A549 (cell line): ENCODE measurements at regions not wholly inside any gene's neighbourhood (a gene's known extent, or its start where the extent isn't known, plus 50 kb on each side); places are given as distances from the start of the nearest gene placed in this dataset.

Source experiments
- ATAC-seq, 2 experiments: fragments of 200-7000 bp in 1 of 2; fragments of >200 bp in 1 of 2; cut with Nextera tagmentation in 1 of 2; cut with Tn5 transposase in 1 of 2; 3 replicates each; pipeline versions ENCODE4 v1.8.0 to v1.9.1; 2018 to 2020; ENCODE audit warnings: mild to moderate bottlenecking in 1 of 2, moderate library complexity in 1 of 2
- CTCF ChIA-PET: fragments of 300-600 bp; sonication (Branson Sonifier 250); formaldehyde crosslinking; extraction: SDS; loops from one replicate; lab custom pipeline; 2021; ENCODE audit warnings: antibody characterized with exemption, inconsistent platforms; lab: Yijun Ruan, JAX
- POLR2A ChIA-PET: fragments of 350-600 bp; formaldehyde crosslinking; extraction: SDS; loops from one replicate; lab custom pipeline; 2021; ENCODE audit warnings: antibody characterized with exemption, inconsistent platforms; lab: Yijun Ruan, JAX
- DNase-seq, 2 experiments: peaks; one replicate each; pipeline versions ENCODE4 v3.0.0 to v3.0.0-alpha.2; 2011 to 2016; ENCODE audit warnings: low read depth in 1 of 2, low spot score in 1 of 2
- FAIRE-seq: peaks from 2 replicates; lab custom pipeline; 2011; peaks lifted over from hg19 to GRCh38; lab: Jason Lieb, UNC
- H3K27ac ChIP-seq, 2 experiments: fragments of >200 bp; sonication (Bioruptor Twin); formaldehyde crosslinking; 3 replicates each; pipeline ENCODE4 v1.5.1; 2016 to 2017
- H3K4me1 ChIP-seq: fragments of >200 bp; sonication (Bioruptor Twin); formaldehyde crosslinking; 3 replicates; pipeline ENCODE4 v1.6.1; 2016
- H3K4me2 ChIP-seq: fragments of >200 bp; sonication (Bioruptor Twin); formaldehyde crosslinking; 3 replicates; pipeline ENCODE4 v1.6.1; 2016
- H3K4me3 ChIP-seq: fragments of >200 bp; sonication (Bioruptor Twin); formaldehyde crosslinking; 3 replicates; pipeline ENCODE4 v1.5.1; 2016
- H3K9me3 ChIP-seq: fragments of >200 bp; sonication (Bioruptor Twin); formaldehyde crosslinking; 3 replicates; pipeline ENCODE4 v1.6.1; 2016
- ATOH8 ChIP-seq: fragments of 250-450 bp; sonication (Bioruptor Pico); IDR thresholded peaks from 2 replicates; pipeline ENCODE4 v1.5.0; 2020; ENCODE audit warnings: low read depth, mild to moderate bottlenecking, moderate library complexity
- CBX2 ChIP-seq: fragments of 200-600 bp; sonication (generic); IDR thresholded peaks from 2 replicates; pipeline ENCODE4 v1.6.1; 2016; ENCODE audit warnings: low read depth, mild to moderate bottlenecking, borderline replicate concordance
- CBX8 ChIP-seq: fragments of 200-600 bp; sonication (generic); IDR thresholded peaks from 2 replicates; pipeline ENCODE4 v1.6.1; 2016
- CEBPB ChIP-seq, 2 experiments: fragments of >200 bp in 1 of 2; sonication (Bioruptor Twin) in 1 of 2; formaldehyde crosslinking in 1 of 2; IDR thresholded peaks; 2 replicates each; pipeline ENCODE4 v1.6.1; 2012 to 2016
- CHD2 ChIP-seq: fragments of 150-350 bp; IDR thresholded peaks from 2 replicates; pipeline ENCODE4 v1.6.1; 2014; ENCODE audit warnings: low read length; ENCODE audit not compliant: partially characterized antibody
- CHD4 ChIP-seq: fragments of 200-600 bp; sonication (generic); IDR thresholded peaks from 2 replicates; pipeline ENCODE4 v1.6.1; 2016; ENCODE audit warnings: antibody characterized with exemption, mild to moderate bottlenecking, borderline replicate concordance
- CTCF ChIP-seq: fragments of >200 bp; sonication (Bioruptor Twin); formaldehyde crosslinking; IDR thresholded peaks from 3 replicates; pipeline ENCODE4 v1.5.1; 2016
- EHF ChIP-seq: fragments of 250-450 bp; sonication (Bioruptor Pico); IDR thresholded peaks from 2 replicates; pipeline ENCODE4 v1.5.0; 2020; ENCODE audit warnings: mild to moderate bottlenecking
- EP300 ChIP-seq, 2 experiments: fragments of >200 bp; sonication (Bioruptor Twin); formaldehyde crosslinking; IDR thresholded peaks; 2 replicates in 1 of 2; 3 replicates in 1 of 2; pipeline ENCODE4 v1.6.1; 2016 to 2017
- FOSB ChIP-seq: fragments of 250-450 bp; sonication (Bioruptor Pico); IDR thresholded peaks from 2 replicates; pipeline ENCODE4 v1.5.0; 2020; ENCODE audit warnings: mild to moderate bottlenecking, moderate library complexity
- FOSL2 ChIP-seq, 2 experiments: fragments of 450-650 bp in 1 of 2; fragments of >200 bp in 1 of 2; sonication (Bioruptor Twin) in 1 of 2; formaldehyde crosslinking; IDR thresholded peaks; 2 replicates each; pipeline versions ENCODE4 v1.5.0 to v1.6.1; 2016 to 2020; ENCODE audit warnings: mild to moderate bottlenecking in 1 of 2, moderate library complexity in 1 of 2
- FOXS1 ChIP-seq: fragments of 250-450 bp; sonication (Bioruptor Pico); IDR thresholded peaks from 2 replicates; pipeline ENCODE4 v1.5.0; 2020; ENCODE audit warnings: mild to moderate bottlenecking, moderate library complexity
- HES2 ChIP-seq: fragments of >200 bp; sonication (Bioruptor Twin); formaldehyde crosslinking; IDR thresholded peaks from 2 replicates; pipeline ENCODE4 v1.6.1; 2016
- HOXA7 ChIP-seq: fragments of 250-450 bp; sonication (Bioruptor Pico); IDR thresholded peaks from 2 replicates; pipeline ENCODE4 v1.5.0; 2020; ENCODE audit warnings: mild to moderate bottlenecking, moderate library complexity
- HOXB5 ChIP-seq: fragments of 250-450 bp; sonication (Bioruptor Pico); IDR thresholded peaks from 2 replicates; pipeline ENCODE4 v1.5.0; 2020; ENCODE audit warnings: mild to moderate bottlenecking, moderate library complexity
- KDM1A ChIP-seq: fragments of 200-600 bp; sonication (generic); IDR thresholded peaks from 2 replicates; pipeline ENCODE4 v1.6.1; 2016; ENCODE audit warnings: low read depth, mild to moderate bottlenecking
- KDM5A ChIP-seq: fragments of 200-600 bp; sonication (generic); IDR thresholded peaks from 2 replicates; pipeline ENCODE4 v1.6.1; 2016; ENCODE audit warnings: antibody characterized with exemption, mild to moderate bottlenecking
- MYC ChIP-seq: IDR thresholded peaks from 2 replicates; pipeline ENCODE4 v1.6.1; 2012; ENCODE audit warnings: mild to moderate bottlenecking, inconsistent platforms, low read length, improper control_type of control experiment, borderline replicate concordance
- NPAS2 ChIP-seq: fragments of 250-450 bp; sonication (Bioruptor Pico); IDR thresholded peaks from 2 replicates; pipeline ENCODE4 v1.8.0; 2022; ENCODE audit warnings: mild to moderate bottlenecking, moderate library complexity, borderline replicate concordance
- NR3C1 ChIP-seq: fragments of >200 bp; sonication (Bioruptor Twin); formaldehyde crosslinking; IDR thresholded peaks from 3 replicates; pipeline ENCODE4 v1.6.1; 2017
- POLR2A ChIP-seq: IDR thresholded peaks from 2 replicates; pipeline ENCODE4 v1.6.1; 2012; ENCODE audit warnings: mild to moderate bottlenecking, low read length
- RAD21 ChIP-seq, 2 experiments: fragments of >200 bp in 1 of 2; sonication (Bioruptor Twin) in 1 of 2; formaldehyde crosslinking in 1 of 2; IDR thresholded peaks in 1 of 2; conservative IDR thresholded peaks in 1 of 2; 2 replicates in 1 of 2; 3 replicates in 1 of 2; pipeline ENCODE4 v1.6.1; 2012 to 2018; ENCODE audit warnings: inconsistent platforms in 1 of 2
- RCOR1 ChIP-seq: fragments of 150-350 bp; IDR thresholded peaks from 2 replicates; pipeline ENCODE4 v1.6.1; 2014; ENCODE audit warnings: antibody characterized with exemption, low read length, low read depth
- REST ChIP-seq: fragments of 200-600 bp; sonication (generic); IDR thresholded peaks from 2 replicates; pipeline ENCODE4 v1.6.1; 2016; ENCODE audit warnings: antibody characterized with exemption, mild to moderate bottlenecking, moderate library complexity
- RFX5 ChIP-seq: fragments of 450-650 bp; IDR thresholded peaks from 2 replicates; pipeline ENCODE4 v1.7.1; 2014; ENCODE audit warnings: antibody characterized with exemption, mild to moderate bottlenecking, moderate library complexity
- RNF2 ChIP-seq: fragments of 200-600 bp; sonication (generic); IDR thresholded peaks from 2 replicates; pipeline ENCODE4 v1.6.1; 2016; ENCODE audit warnings: low read depth, mild to moderate bottlenecking, antibody characterized with exemption, moderate library complexity, borderline replicate concordance
- ZNF302 ChIP-seq: fragments of 250-450 bp; sonication (Bioruptor Pico); IDR thresholded peaks from 2 replicates; pipeline ENCODE4 v1.9.0; 2021; ENCODE audit warnings: inconsistent platforms, mild to moderate bottlenecking, moderate library complexity
- WGBS: methylation state at CpG from one replicate; pipeline ENCODE4 v1.1.6; 2017; ENCODE audit errors: missing lambda C conversion rate; 5-methylcytosine and 5-hydroxymethylcytosine counted together

GRCh38 chr10:33674491-33674890 lies 340.0 kb upstream of the NRP1 start:
- no peak for TF ChIP-seq CBX2
- no peak for TF ChIP-seq FOSB (CRISPR knock-in tag)
- TF ChIP-seq NR3C1: no peak
- TF ChIP-seq EHF (CRISPR knock-in tag): no peak
- no peak for TF ChIP-seq MYC
- TF ChIP-seq KDM1A: no peak
- TF ChIP-seq HOXA7 (CRISPR knock-in tag): no peak
- no peak for TF ChIP-seq FOXS1 (CRISPR knock-in tag)
- TF ChIP-seq CBX8: no peak
- no peak for TF ChIP-seq FOSL2 (IDR thresholded peaks at IDR 0.05)
- TF ChIP-seq FOSL2 (CRISPR knock-in tag; IDR thresholded peaks at IDR 0.05): no peak
- no peak for TF ChIP-seq ATOH8 (CRISPR knock-in tag)
- no peak for TF ChIP-seq RAD21 (conservative IDR thresholded peaks at IDR 0.05 in 1 of 2, IDR thresholded peaks at IDR 0.05 in 1 of 2)
- TF ChIP-seq CEBPB (IDR thresholded peaks at IDR 0.05): no peak
- TF ChIP-seq NPAS2 (CRISPR knock-in tag): no peak
- no peak for TF ChIP-seq RCOR1
- no peak for TF ChIP-seq CHD4
- TF ChIP-seq CHD2: no peak
- no peak for TF ChIP-seq HES2
- no peak for TF ChIP-seq RFX5
- TF ChIP-seq, all 56 proteins: peak for 0
- WGBS: 82% methylated on average over 2 of the region's 2 CpGs
- no peak for ATAC-seq
- CTCF ChIA-PET: no interaction called here
- no peak overlapping the region for H3K4me3 ChIP-seq
- no peaks in the 10 kb centered on the region for H3K4me1 ChIP-seq
- no peaks in the 10 kb centered on the region for H3K9me3 ChIP-seq
- POLR2A ChIA-PET: no interaction called here
- DNase-seq: no peak
- no peak overlapping the region for H3K4me2 ChIP-seq
- no peak overlapping the region for H3K27ac ChIP-seq
- FAIRE-seq: no peak

- no peaks in the 10 kb centered on the region for H3K9me3 ChIP-seq
- no peak overlapping the region for H3K4me3 ChIP-seq
- FAIRE-seq (no peak), DNase-seq (no peak), ATAC-seq (no peak)
- ChIA-PET POLR2A (no interaction called here), CTCF (no interaction called here)
- H3K27ac ChIP-seq: no peak overlapping the region
- 86% methylated on average over 3 of the region's 3 CpGs for WGBS
- no peaks in the 10 kb centered on the region for H3K4me1 ChIP-seq
- H3K4me2 ChIP-seq: no peak overlapping the region
- TF ChIP-seq EP300 (IDR thresholded peaks at IDR 0.05): no peak
- no peak for TF ChIP-seq ZNF302
- no peak for TF ChIP-seq REST
- TF ChIP-seq CTCF: no peak
- TF ChIP-seq HES2: no peak
- TF ChIP-seq HOXB5 (CRISPR knock-in tag): no peak
- TF ChIP-seq POLR2A: no peak
- no peak for TF ChIP-seq CHD4
- no peak for TF ChIP-seq HOXA7 (CRISPR knock-in tag)
- no peak for TF ChIP-seq CBX8
- no peak for TF ChIP-seq RCOR1
- TF ChIP-seq RNF2: no peak
- no peak for TF ChIP-seq KDM5A
Observed at GRCh38 chr10:33673839-33674415, 339.5 kb upstream of the NRP1 start.
